ENCODE measurements at regions not wholly inside any gene's neighbourhood (a gene's known extent, or its start where the extent isn't known, plus 50 kb on each side); places are given as distances from the start of the nearest gene placed in this dataset.
"Not testable (repeated sequence)": the region's sequence is repeated elsewhere in the genome, so short reads cannot be mapped to it uniquely, and the experiment has no call there.

GRCh38 chr2:82098617-82099016 lies 1794.1 kb upstream of the LRRTM1 start:
- no peaks in the 10 kb centered on the region for H3K27me3 ChIP-seq (ENCODE audit: insufficient read depth, low read length)
- H3K9me3 ChIP-seq (ENCODE audit: low read length): no peaks in the 10 kb centered on the region

GRCh38 chr2:82089518-82089917 lies 1785.0 kb upstream of the LRRTM1 start:
- H3K36me3 ChIP-seq (ENCODE audit: insufficient read depth, low read length): no peaks in the 10 kb centered on the region
- no peak overlapping the region for H3K4me3 ChIP-seq (ENCODE audit: low read length)
- H2AFZ ChIP-seq (ENCODE audit: low read depth, low read length): no peak overlapping the region
- H3K9me3 ChIP-seq (ENCODE audit: low read length): no peaks in the 10 kb centered on the region
- no peaks in the 10 kb centered on the region for H3K4me1 ChIP-seq (ENCODE audit: insufficient read depth, low read length)
- H3K27me3 ChIP-seq (ENCODE audit: insufficient read depth, low read length): no peaks in the 10 kb centered on the region

More at GRCh38 chr2:82098617-82099016, 1794.1 kb upstream of the LRRTM1 start:
- no peaks in the 10 kb centered on the region for H3K4me1 ChIP-seq (ENCODE audit: insufficient read depth, low read length)
- H3K4me3 ChIP-seq (ENCODE audit: low read length): no peak overlapping the region
- no peaks in the 10 kb centered on the region for H3K36me3 ChIP-seq (ENCODE audit: insufficient read depth, low read length)
- no peak overlapping the region for H2AFZ ChIP-seq (ENCODE audit: low read depth, low read length)

GRCh38 chr2:82084679-82085392 lies 1780.3 kb upstream of the LRRTM1 start:
- no peaks in the 10 kb centered on the region for H3K4me1 ChIP-seq (ENCODE audit: insufficient read depth, low read length)

GRCh38 chr2:82075875-82076274 lies 1771.3 kb upstream of the LRRTM1 start:
- no peak overlapping the region for H2AFZ ChIP-seq (ENCODE audit: low read depth, low read length)
- H3K4me1 ChIP-seq (ENCODE audit: insufficient read depth, low read length): peaks cover 5% of the 10 kb centered on the region
- no peaks in the 10 kb centered on the region for H3K36me3 ChIP-seq (ENCODE audit: insufficient read depth, low read length)
- H3K9me3 ChIP-seq (ENCODE audit: low read length): no peaks in the 10 kb centered on the region
- H3K27me3 ChIP-seq (ENCODE audit: insufficient read depth, low read length): no peaks in the 10 kb centered on the region
- H3K4me3 ChIP-seq (ENCODE audit: low read length): no peak overlapping the region

More at GRCh38 chr2:82084679-82085392, 1780.3 kb upstream of the LRRTM1 start:
- no peak overlapping the region for H2AFZ ChIP-seq (ENCODE audit: low read depth, low read length)
- no peak overlapping the region for H3K4me3 ChIP-seq (ENCODE audit: low read length)
- H3K9me3 ChIP-seq (ENCODE audit: low read length): no peaks in the 10 kb centered on the region
- no peaks in the 10 kb centered on the region for H3K27me3 ChIP-seq (ENCODE audit: insufficient read depth, low read length)
- H3K36me3 ChIP-seq (ENCODE audit: insufficient read depth, low read length): no peaks in the 10 kb centered on the region

GRCh38 chr2:82062463-82062862 lies 1757.9 kb upstream of the LRRTM1 start:
- H2AFZ ChIP-seq (ENCODE audit: low read depth, low read length): no peak overlapping the region
- H3K4me3 ChIP-seq (ENCODE audit: low read length): no peak overlapping the region
- H3K4me1 ChIP-seq (ENCODE audit: insufficient read depth, low read length): no peaks in the 10 kb centered on the region
- no peaks in the 10 kb centered on the region for H3K9me3 ChIP-seq (ENCODE audit: low read length)
- H3K36me3 ChIP-seq (ENCODE audit: insufficient read depth, low read length): no peaks in the 10 kb centered on the region
- no peaks in the 10 kb centered on the region for H3K27me3 ChIP-seq (ENCODE audit: insufficient read depth, low read length)

GRCh38 chr2:82055846-82056245 lies 1751.3 kb upstream of the LRRTM1 start:
- H3K4me3 ChIP-seq (ENCODE audit: low read length): no peak overlapping the region
- H2AFZ ChIP-seq (ENCODE audit: low read depth, low read length): no peak overlapping the region
- H3K9me3 ChIP-seq (ENCODE audit: low read length): no peaks in the 10 kb centered on the region
- no peaks in the 10 kb centered on the region for H3K4me1 ChIP-seq (ENCODE audit: insufficient read depth, low read length)
- no peaks in the 10 kb centered on the region for H3K36me3 ChIP-seq (ENCODE audit: insufficient read depth, low read length)
- H3K27me3 ChIP-seq (ENCODE audit: insufficient read depth, low read length): no peaks in the 10 kb centered on the region

GRCh38 chr2:82043867-82044266 lies 1739.3 kb upstream of the LRRTM1 start:
- Histone ChIP-seq H3K27me3 (ENCODE audit: insufficient read depth, low read length) (no peaks in the 10 kb centered on the region), H3K9me3 (ENCODE audit: low read length) (no peaks in the 10 kb centered on the region)

GRCh38 chr2:82027921-82028615 lies 1723.5 kb upstream of the LRRTM1 start:
- Histone ChIP-seq H3K9me3 (ENCODE audit: low read length) (no peaks in the 10 kb centered on the region), H3K4me3 (ENCODE audit: low read length) (no peak overlapping the region), H3K4me1 (ENCODE audit: insufficient read depth, low read length) (no peaks in the 10 kb centered on the region), H2AFZ (ENCODE audit: low read depth, low read length) (no peak overlapping the region), H3K36me3 (ENCODE audit: insufficient read depth, low read length) (no peaks in the 10 kb centered on the region), H3K27me3 (ENCODE audit: insufficient read depth, low read length) (no peaks in the 10 kb centered on the region)

More at GRCh38 chr2:82043867-82044266, 1739.3 kb upstream of the LRRTM1 start:
- no peaks in the 10 kb centered on the region for H3K36me3 ChIP-seq (ENCODE audit: insufficient read depth, low read length)
- no peak overlapping the region for H2AFZ ChIP-seq (ENCODE audit: low read depth, low read length)
- H3K4me1 ChIP-seq (ENCODE audit: insufficient read depth, low read length): no peaks in the 10 kb centered on the region
- no peak overlapping the region for H3K4me3 ChIP-seq (ENCODE audit: low read length)

GRCh38 chr2:82023710-82024109 lies 1719.2 kb upstream of the LRRTM1 start:
- no peaks in the 10 kb centered on the region for H3K4me1 ChIP-seq (ENCODE audit: insufficient read depth, low read length)
- H3K4me3 ChIP-seq (ENCODE audit: low read length): no peak overlapping the region
- H3K36me3 ChIP-seq (ENCODE audit: insufficient read depth, low read length): no peaks in the 10 kb centered on the region
- H3K9me3 ChIP-seq (ENCODE audit: low read length): no peaks in the 10 kb centered on the region
- H2AFZ ChIP-seq (ENCODE audit: low read depth, low read length): no peak overlapping the region
- no peaks in the 10 kb centered on the region for H3K27me3 ChIP-seq (ENCODE audit: insufficient read depth, low read length)

GRCh38 chr2:82013641-82014040 lies 1709.1 kb upstream of the LRRTM1 start:
- no peaks in the 10 kb centered on the region for H3K36me3 ChIP-seq (ENCODE audit: insufficient read depth, low read length)
- H3K9me3 ChIP-seq (ENCODE audit: low read length): no peaks in the 10 kb centered on the region
- H2AFZ ChIP-seq (ENCODE audit: low read depth, low read length): no peak overlapping the region
- no peaks in the 10 kb centered on the region for H3K27me3 ChIP-seq (ENCODE audit: insufficient read depth, low read length)
- H3K4me3 ChIP-seq (ENCODE audit: low read length): no peak overlapping the region
- H3K4me1 ChIP-seq (ENCODE audit: insufficient read depth, low read length): no peaks in the 10 kb centered on the region

- Histone ChIP-seq H3K27me3 (ENCODE audit: insufficient read depth, low read length) (no peaks in the 10 kb centered on the region), H3K4me3 (ENCODE audit: low read length) (no peak overlapping the region), H3K9me3 (ENCODE audit: low read length) (no peaks in the 10 kb centered on the region), H3K36me3 (ENCODE audit: insufficient read depth, low read length) (no peaks in the 10 kb centered on the region), H2AFZ (ENCODE audit: low read depth, low read length) (no peak overlapping the region), H3K4me1 (ENCODE audit: insufficient read depth, low read length) (no peaks in the 10 kb centered on the region)
Measured at GRCh38 chr2:82007071-82007664, 1702.6 kb upstream of the LRRTM1 start.

GRCh38 chr2:82005889-82006288 lies 1701.3 kb upstream of the LRRTM1 start:
- H3K9me3 ChIP-seq (ENCODE audit: low read length); H3K4me3 ChIP-seq (ENCODE audit: low read length); H3K27me3 ChIP-seq (ENCODE audit: insufficient read depth, low read length); H3K4me1 ChIP-seq (ENCODE audit: insufficient read depth, low read length); H2AFZ ChIP-seq (ENCODE audit: low read depth, low read length); H3K36me3 ChIP-seq (ENCODE audit: insufficient read depth, low read length): not testable (repeated sequence)

- Histone ChIP-seq H2AFZ (ENCODE audit: low read depth, low read length) (no peak overlapping the region), H3K36me3 (ENCODE audit: insufficient read depth, low read length) (no peaks in the 10 kb centered on the region), H3K4me1 (ENCODE audit: insufficient read depth, low read length) (no peaks in the 10 kb centered on the region), H3K4me3 (ENCODE audit: low read length) (no peak overlapping the region), H3K9me3 (ENCODE audit: low read length) (no peaks in the 10 kb centered on the region), H3K27me3 (ENCODE audit: insufficient read depth, low read length) (no peaks in the 10 kb centered on the region)
Measured at GRCh38 chr2:82001614-82002013, 1697.1 kb upstream of the LRRTM1 start.
